Activated B cell treated with CpG ODN at 0.5 μM for 24 hours (primary cell): ENCODE measurements at regions not wholly inside any gene's neighbourhood (a gene's known extent, or its start where the extent isn't known, plus 50 kb on each side); places are given as distances from the start of the nearest gene placed in this dataset.

ENCODE experiments used
- ATAC-seq: fragments of 200-7000 bp; cut with Tn5 transposase; one replicate; pipeline ENCODE4 v1.10.0; 2021; ENCODE audit warnings: low read depth, mild to moderate bottlenecking, moderate library complexity
- CTCF ChIA-PET: fragments of 350-600 bp; sonication (Branson Sonifier 250); formaldehyde crosslinking; loops from one replicate; lab custom pipeline; 2021; ENCODE audit warnings: antibody characterized with exemption; lab: Charles Lee
- POLR2A ChIA-PET: fragments of 350-600 bp; sonication (Branson Sonifier 250); formaldehyde crosslinking; loops from one replicate; lab custom pipeline; 2021; ENCODE audit warnings: antibody characterized with exemption; lab: Charles Lee
- DNase-seq: peaks from one replicate; pipeline ENCODE4 v3.0.0; 2022
- H3K27ac Mint-ChIP-seq: one replicate; pipeline ENCODE4 v1.8.0; 2020; ENCODE audit warnings: mixed read lengths
- H3K27me3 Mint-ChIP-seq: one replicate; pipeline ENCODE4 v1.8.0; 2021; ENCODE audit warnings: mixed read lengths
- H3K36me3 Mint-ChIP-seq: one replicate; pipeline ENCODE4 v1.8.0; 2021; ENCODE audit warnings: low read depth, mixed read lengths
- H3K4me1 Mint-ChIP-seq: one replicate; pipeline ENCODE4 v1.8.0; 2021; ENCODE audit warnings: mixed read lengths
- H3K4me3 Mint-ChIP-seq: one replicate; pipeline ENCODE4 v1.8.0; 2020; ENCODE audit warnings: mild to moderate bottlenecking, mixed read lengths
- H3K9me3 Mint-ChIP-seq: one replicate; pipeline ENCODE4 v1.8.0; 2020; ENCODE audit warnings: mixed read lengths
- CTCF ChIP-seq: fragments of 200-600 bp; IDR thresholded peaks from one replicate; pipeline ENCODE4 v1.8.0; 2022; ENCODE audit warnings: antibody characterized with exemption, mild to moderate bottlenecking
- intact Hi-C: fragments of 100-400 bp; cut with micrococcal nuclease; formaldehyde crosslinking; loops from one replicate; pipeline ENCODE4 v1.15.1; 2024

- ChIA-PET POLR2A (no interaction called here), CTCF (no interaction called here)
- ATAC-seq (no peak), DNase-seq (no peak)
- Mint-ChIP-seq H3K4me1 (no peaks in the 10 kb centered on the region), H3K27me3 (peaks cover 7% of the 10 kb centered on the region), H3K4me3 (no peak overlapping the region), H3K9me3 (peaks cover 6% of the 10 kb centered on the region), H3K27ac (no peak overlapping the region), H3K36me3 (no peaks in the 10 kb centered on the region)
- intact Hi-C loops, result no loop called here
- no peak for TF ChIP-seq CTCF
Measured at GRCh38 chr20:51165131-51165530, 142.2 kb upstream of the KCNG1 start.

- intact Hi-C loops, result no loop called here
- no peaks in the 10 kb centered on the region for H3K36me3 Mint-ChIP-seq
- no peak overlapping the region for H3K4me3 Mint-ChIP-seq
- peaks cover 10% of the 10 kb centered on the region for H3K27me3 Mint-ChIP-seq
- ATAC-seq (no peak), DNase-seq (no peak)
- ChIA-PET CTCF (no interaction called here), POLR2A (no interaction called here)
- no peak for TF ChIP-seq CTCF
- H3K27ac Mint-ChIP-seq, result no peak overlapping the region
- no peaks in the 10 kb centered on the region for H3K4me1 Mint-ChIP-seq
- peaks cover 4% of the 10 kb centered on the region for H3K9me3 Mint-ChIP-seq
Measured at GRCh38 chr20:51164731-51165130, 141.8 kb upstream of the KCNG1 start.

GRCh38 chr20:51163996-51164600, 141.2 kb upstream of the KCNG1 start:
- H3K27ac Mint-ChIP-seq, result no peak overlapping the region
- no peak for TF ChIP-seq CTCF
- H3K27me3 Mint-ChIP-seq, result peaks cover 12% of the 10 kb centered on the region
- no peaks in the 10 kb centered on the region for H3K4me1 Mint-ChIP-seq
- POLR2A ChIA-PET, result interaction anchor here (0.6 kb wide), 1 partner anchor 22 kb away, joined by 3 read pairs; no protein-coding TSS in a partner anchor
- DNase-seq, result no peak
- CTCF ChIA-PET, result no interaction called here
- no peak for ATAC-seq
- H3K36me3 Mint-ChIP-seq, result no peaks in the 10 kb centered on the region
- intact Hi-C loops, result no loop called here
- H3K4me3 Mint-ChIP-seq, result no peak overlapping the region
- no peaks in the 10 kb centered on the region for H3K9me3 Mint-ChIP-seq

GRCh38 chr20:51162015-51162414, 139.1 kb upstream of the KCNG1 start:
- H3K4me3 Mint-ChIP-seq, result no peak overlapping the region
- ATAC-seq (no peak), DNase-seq (no peak)
- ChIA-PET POLR2A (interaction anchor here (0.5 to 0.6 kb wide), 2 partner anchors 86 to 154 kb away, joined by 3 to 4 read pairs; no protein-coding TSS in a partner anchor), CTCF (no interaction called here)
- intact Hi-C loops, result no loop called here
- no peak for TF ChIP-seq CTCF
- H3K36me3 Mint-ChIP-seq, result no peaks in the 10 kb centered on the region
- H3K27ac Mint-ChIP-seq, result no peak overlapping the region
- no peaks in the 10 kb centered on the region for H3K9me3 Mint-ChIP-seq
- peaks cover 13% of the 10 kb centered on the region for H3K27me3 Mint-ChIP-seq
- peaks cover under 1% of the 10 kb centered on the region for H3K4me1 Mint-ChIP-seq

GRCh38 chr20:51160821-51161220, 137.9 kb upstream of the KCNG1 start:
- Mint-ChIP-seq H3K27me3 (peaks cover 13% of the 10 kb centered on the region), H3K4me1 (peaks cover 7% of the 10 kb centered on the region), H3K36me3 (no peaks in the 10 kb centered on the region), H3K4me3 (no peak overlapping the region), H3K9me3 (no peaks in the 10 kb centered on the region), H3K27ac (no peak overlapping the region)
- ChIA-PET POLR2A (no interaction called here), CTCF (no interaction called here)
- DNase-seq, result no peak
- no peak for ATAC-seq
- no peak for TF ChIP-seq CTCF
- intact Hi-C loops, result no loop called here
